ENCODE measurements at regions not wholly inside any gene's neighbourhood (a gene's known extent, or its start where the extent isn't known, plus 50 kb on each side); places are given as distances from the start of the nearest gene placed in this dataset.

DNA sequence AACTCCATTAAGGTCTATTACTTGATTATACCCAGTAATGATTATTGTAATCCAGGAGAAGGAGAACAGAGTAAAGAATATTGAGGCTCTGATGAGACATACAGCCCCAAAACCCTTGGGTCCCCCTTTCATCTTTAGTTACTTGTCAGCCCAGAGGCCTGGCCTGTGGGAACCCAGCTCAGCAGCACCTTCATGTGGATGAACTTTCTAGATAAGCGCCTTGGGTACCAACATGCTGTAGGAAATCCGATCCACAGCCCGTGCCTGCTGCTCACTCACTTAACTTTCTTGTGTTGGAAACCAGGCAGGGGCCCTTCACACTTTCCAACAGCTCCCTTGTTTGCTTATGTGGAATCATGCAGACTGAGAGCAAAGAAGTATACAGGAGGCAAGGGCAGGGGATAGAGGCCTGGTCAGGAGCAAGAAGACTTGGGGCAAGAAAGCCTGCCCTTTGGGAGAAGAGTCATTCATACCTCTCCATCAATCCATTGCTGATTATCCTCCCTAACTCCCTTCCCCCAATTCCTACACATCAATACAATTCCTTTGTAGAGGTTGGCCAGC, 64.0 kb upstream of the SOX9 start:
- no peak overlapping the region for H3K4me3 ChIP-seq (ENCODE audit: low read depth, low read length)
- TF ChIP-seq, protein P1, sequence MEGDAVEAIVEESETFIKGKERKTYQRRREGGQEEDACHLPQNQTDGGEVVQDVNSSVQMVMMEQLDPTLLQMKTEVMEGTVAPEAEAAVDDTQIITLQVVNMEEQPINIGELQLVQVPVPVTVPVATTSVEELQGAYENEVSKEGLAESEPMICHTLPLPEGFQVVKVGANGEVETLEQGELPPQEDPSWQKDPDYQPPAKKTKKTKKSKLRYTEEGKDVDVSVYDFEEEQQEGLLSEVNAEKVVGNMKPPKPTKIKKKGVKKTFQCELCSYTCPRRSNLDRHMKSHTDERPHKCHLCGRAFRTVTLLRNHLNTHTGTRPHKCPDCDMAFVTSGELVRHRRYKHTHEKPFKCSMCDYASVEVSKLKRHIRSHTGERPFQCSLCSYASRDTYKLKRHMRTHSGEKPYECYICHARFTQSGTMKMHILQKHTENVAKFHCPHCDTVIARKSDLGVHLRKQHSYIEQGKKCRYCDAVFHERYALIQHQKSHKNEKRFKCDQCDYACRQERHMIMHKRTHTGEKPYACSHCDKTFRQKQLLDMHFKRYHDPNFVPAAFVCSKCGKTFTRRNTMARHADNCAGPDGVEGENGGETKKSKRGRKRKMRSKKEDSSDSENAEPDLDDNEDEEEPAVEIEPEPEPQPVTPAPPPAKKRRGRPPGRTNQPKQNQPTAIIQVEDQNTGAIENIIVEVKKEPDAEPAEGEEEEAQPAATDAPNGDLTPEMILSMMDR (conservative IDR thresholded peaks at IDR 0.05; ENCODE audit: low read depth, low read length), result no peak
- DNase-seq (ENCODE audit: low read depth), result no peak

- no peak overlapping the region for H3K4me3 ChIP-seq (ENCODE audit: low read depth, low read length)
- TF ChIP-seq, protein P1 (conservative IDR thresholded peaks at IDR 0.05; ENCODE audit: low read depth, low read length), result no peak
- no peak for DNase-seq (ENCODE audit: low read depth)
These were observed 60.7 kb upstream of the SOX9 start for GRCh38 chr17:72060084-72060483.

DNA sequence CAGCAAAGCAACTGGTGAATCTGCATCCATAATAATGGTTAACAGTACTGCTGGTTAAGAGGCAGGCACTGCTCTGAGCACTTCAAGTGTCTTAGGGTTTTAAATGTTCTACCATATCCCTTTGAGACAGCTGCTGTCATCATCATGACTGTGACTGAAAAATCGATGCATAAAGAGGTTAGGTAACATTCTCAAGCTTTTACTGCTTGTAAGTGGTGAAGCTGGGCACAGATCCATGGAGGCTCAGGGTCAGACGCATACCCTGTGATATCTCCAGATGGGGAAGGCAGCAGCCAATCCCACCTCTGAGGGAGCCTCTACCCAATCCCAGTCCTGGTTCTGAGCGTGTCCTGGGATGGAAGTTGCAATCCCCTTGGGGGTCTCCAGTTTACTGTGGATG, 57.6 kb upstream of the SOX9 start:
- TF ChIP-seq, protein P1 (conservative IDR thresholded peaks at IDR 0.05; ENCODE audit: low read depth, low read length), result no peak
- H3K4me3 ChIP-seq (ENCODE audit: low read depth, low read length), result no peak overlapping the region
- no peak for DNase-seq (ENCODE audit: low read depth)

DNA sequence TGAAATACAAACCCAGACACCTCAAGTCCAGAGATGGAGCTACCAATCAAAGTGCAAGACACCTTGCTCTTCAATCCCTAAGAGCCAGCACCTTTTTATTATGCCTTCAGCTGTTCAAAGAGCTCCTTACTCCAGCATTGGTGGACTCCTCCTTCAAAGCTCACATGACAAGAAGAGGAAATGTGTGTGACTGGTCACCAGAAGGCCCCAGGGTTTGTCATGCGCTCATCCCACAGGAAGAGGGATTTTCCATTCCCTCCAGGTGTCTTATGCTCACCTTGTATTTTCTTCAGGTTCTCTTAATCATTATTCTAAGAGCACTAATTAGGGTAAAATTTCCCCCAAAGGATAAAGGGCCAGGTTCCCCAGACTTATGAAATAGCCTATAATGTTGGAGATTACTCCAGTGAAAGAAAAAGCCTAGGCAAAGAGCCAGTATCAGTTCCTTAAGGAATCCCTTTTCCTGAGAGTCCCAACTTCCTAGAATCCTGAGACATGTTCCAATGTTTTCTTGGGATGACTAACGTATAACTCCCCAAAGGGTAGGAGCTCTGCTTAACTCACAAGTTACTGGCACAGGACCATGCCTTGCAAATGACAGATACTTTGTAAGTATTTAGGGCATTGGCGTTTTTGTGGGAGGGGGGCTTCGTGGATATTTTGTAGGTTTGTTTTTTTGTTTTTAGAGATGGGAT, 56.9 kb upstream of the SOX9 start:
- TF ChIP-seq, protein P1 (conservative IDR thresholded peaks at IDR 0.05; ENCODE audit: low read depth, low read length), result no peak
- no peak overlapping the region for H3K4me3 ChIP-seq (ENCODE audit: low read depth, low read length)
- DNase-seq (ENCODE audit: low read depth), result no peak

DNA sequence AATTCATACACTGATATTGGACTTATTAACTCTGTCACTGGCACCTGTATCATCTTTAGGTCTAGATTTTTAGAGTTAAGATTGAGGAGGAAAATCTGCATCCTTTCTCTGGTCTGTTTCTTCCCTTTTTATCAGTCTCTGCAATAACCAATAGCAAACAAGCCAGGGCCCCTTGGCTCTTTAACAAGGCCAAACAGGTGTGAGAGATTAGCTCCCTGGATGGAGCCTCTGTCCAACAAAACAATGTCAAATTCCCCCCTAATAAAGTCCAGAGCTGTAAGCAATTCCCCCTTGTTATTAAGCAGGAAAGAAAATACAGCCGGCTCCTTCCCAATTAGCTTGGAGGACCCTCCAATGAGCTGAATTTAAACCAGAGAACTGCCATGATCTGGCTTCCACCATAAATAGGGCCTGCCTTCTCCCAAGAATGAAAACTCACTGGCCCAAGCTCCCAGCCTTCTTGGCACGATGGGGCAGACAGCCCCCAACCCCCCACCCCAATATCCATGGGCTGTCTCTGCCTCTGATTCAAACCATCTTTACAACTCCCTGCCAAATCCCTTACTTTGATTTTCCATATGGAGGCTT, 56.1 kb upstream of the SOX9 start:
- TF ChIP-seq, protein P1 (conservative IDR thresholded peaks at IDR 0.05; ENCODE audit: low read depth, low read length), result no peak
- no peak overlapping the region for H3K4me3 ChIP-seq (ENCODE audit: low read depth, low read length)

GRCh38 chr17:72065556-72065955, 55.3 kb upstream of the SOX9 start:
- H3K4me3 ChIP-seq (ENCODE audit: low read depth, low read length), result no peak overlapping the region
- TF ChIP-seq, protein P1 (conservative IDR thresholded peaks at IDR 0.05; ENCODE audit: low read depth, low read length), result no peak
- no peak for DNase-seq (ENCODE audit: low read depth)

More for the DNA sequence above, 56.1 kb upstream of the SOX9 start:
- no peak for DNase-seq (ENCODE audit: low read depth)
